K562 (cell line): ENCODE measurements at regions not wholly inside any gene's neighbourhood (a gene's known extent, or its start where the extent isn't known, plus 50 kb on each side); places are given as distances from the start of the nearest gene placed in this dataset.

Experiments used
- ATAC-seq: fragments of 200-7000 bp; cut with Tn5 transposase; 3 replicates; pipeline ENCODE4 v1.9.1; 2020; ENCODE audit warnings: moderate library complexity
- BruUV-seq: library from RNA; stranded (reverse); fragments of 400-500 nt; replicated peaks from 2 replicates; lab custom pipeline; 2021; lab: Mats Ljungman, UMichigan
- CTCF ChIA-PET: fragments of 300-600 bp; formaldehyde crosslinking; extraction: SDS; loops from one replicate; lab custom pipeline; 2021; ENCODE audit warnings: low intra/inter-chr PET ratio; lab: Yijun Ruan, JAX
- POLR2A ChIA-PET: fragments of 300-600, 350-650 bp; sonication (Branson Sonifier 250); formaldehyde crosslinking; extraction: SDS; loops from one replicate; lab custom pipeline; 2021; ENCODE audit warnings: antibody characterized with exemption, inconsistent platforms; lab: Yijun Ruan, JAX
- DNase-seq, 4 experiments: peaks; one replicate each; pipeline versions ENCODE4 v3.0.0 to v3.0.0-alpha.2; 2011 to 2018; ENCODE audit warnings: low spot score in 3 of 4, mixed read lengths in 3 of 4; ENCODE audit errors: extremely low read depth in 1 of 4
- FAIRE-seq: peaks from 2 replicates; lab custom pipeline; 2011; peaks lifted over from hg19 to GRCh38; lab: Jason Lieb, UNC
- H2AFZ ChIP-seq: 2 replicates; pipeline ENCODE4 v1.6.0; 2011; ENCODE audit warnings: low read depth, low read length, control low read depth, inconsistent platforms
- H3K27ac ChIP-seq: fragments of 200-600 bp; 3 replicates; pipeline ENCODE4 v1.8.0; 2011; ENCODE audit warnings: low read depth, mild to moderate bottlenecking, control low read depth, inconsistent platforms, low read length, moderate library complexity, mixed read lengths; ENCODE audit errors: extremely low read depth
- H3K27me3 ChIP-seq, 2 experiments: fragments of 300-600 bp in 1 of 2; 2 replicates in 1 of 2; 3 replicates in 1 of 2; pipeline versions ENCODE4 v1.6.0 to v1.8.0; 2011; ENCODE audit warnings: inconsistent platforms in 2 of 2, low read length in 2 of 2, mild to moderate bottlenecking in 1 of 2, mixed read lengths in 1 of 2, moderate library complexity in 1 of 2; ENCODE audit not compliant: control insufficient read depth in 2 of 2, insufficient read depth in 2 of 2
- H3K36me3 ChIP-seq: fragments of 300-600 bp; 3 replicates; pipeline ENCODE4 v1.8.0; 2011; ENCODE audit warnings: mild to moderate bottlenecking, low read length, inconsistent platforms; ENCODE audit not compliant: control insufficient read depth, insufficient read depth
- H3K4me1 ChIP-seq, 2 experiments: fragments of 200-600 bp in 1 of 2; replicated peaks in 1 of 2; 2 replicates in 1 of 2; 3 replicates in 1 of 2; pipeline versions ENCODE4 v1.5.1 to v1.8.0; 2011; ENCODE audit warnings: inconsistent platforms in 2 of 2, low read length in 2 of 2, mild to moderate bottlenecking in 1 of 2, mixed read lengths in 1 of 2, moderate library complexity in 1 of 2; ENCODE audit not compliant: control insufficient read depth in 2 of 2, insufficient read depth in 2 of 2
- H3K4me2 ChIP-seq: 2 replicates; pipeline ENCODE4 v1.6.1; 2011; ENCODE audit warnings: low read length, control low read depth, inconsistent platforms, mixed read lengths; ENCODE audit not compliant: insufficient read depth
- H3K4me3 ChIP-seq: fragments of 200-600 bp; sonication (generic), shearing (Covaris generic); 2 replicates; pipeline ENCODE4 v1.5.1; 2016; ENCODE audit warnings: control low read depth, inconsistent platforms
- H3K79me2 ChIP-seq: fragments of 200-600 bp; 3 replicates; pipeline ENCODE4 v1.8.0; 2011; ENCODE audit warnings: low read length, inconsistent platforms; ENCODE audit not compliant: control insufficient read depth, insufficient read depth
- H3K9ac ChIP-seq, 2 experiments: 2 replicates each; pipeline versions ENCODE4 v1.6.0 to v1.6.1; 2011; ENCODE audit warnings: low read depth in 2 of 2, low read length in 2 of 2, control low read depth in 1 of 2, inconsistent platforms in 1 of 2, mild to moderate bottlenecking in 1 of 2, mixed read lengths in 1 of 2; ENCODE audit not compliant: insufficient read depth in 1 of 2
- H3K9me1 ChIP-seq: one replicate; pipeline ENCODE4 v1.6.0; 2011; ENCODE audit warnings: inconsistent platforms, mild to moderate bottlenecking, low read length, moderate library complexity; ENCODE audit not compliant: control insufficient read depth, insufficient read depth
- H3K9me3 ChIP-seq: replicated peaks from 2 replicates; pipeline ENCODE4 v1.5.1; 2011; ENCODE audit warnings: low read depth, low read length, inconsistent platforms; ENCODE audit not compliant: control insufficient read depth, insufficient read depth
- H4K20me1 ChIP-seq: replicated peaks from 2 replicates; pipeline ENCODE4 v1.6.1; 2011; ENCODE audit warnings: low read length, inconsistent platforms, mixed read lengths; ENCODE audit not compliant: control insufficient read depth, insufficient read depth
- CBX3 ChIP-seq, 2 experiments: IDR thresholded peaks; 1 replicate in 1 of 2; 2 replicates in 1 of 2; pipeline ENCODE4 v1.6.1; 2012; ENCODE audit warnings: inconsistent platforms in 2 of 2, low read length in 2 of 2, borderline replicate concordance in 1 of 2, control low read depth in 1 of 2
- CGGBP1 ChIP-seq: fragments of 250-450 bp; sonication (Bioruptor Pico); IDR thresholded peaks from 2 replicates; pipeline ENCODE4 v1.9.0; 2021; ENCODE audit warnings: mild to moderate bottlenecking
- CREBBP ChIP-seq: IDR thresholded peaks from one replicate; pipeline ENCODE4 v1.6.1; 2012; ENCODE audit warnings: low read depth, mild to moderate bottlenecking, control low read depth, inconsistent platforms, low read length
- FOXP1 ChIP-seq: sonication (generic); formaldehyde crosslinking; IDR thresholded peaks from 2 replicates; pipeline ENCODE4 v1.8.0; 2022; ENCODE audit warnings: mild to moderate bottlenecking, missing genetic modification reagents
- HDAC3 ChIP-seq: fragments of 450-650 bp; IDR thresholded peaks from 2 replicates; pipeline ENCODE4 v1.6.1; 2018; ENCODE audit warnings: borderline replicate concordance, mild to moderate bottlenecking, moderate library complexity; ENCODE audit not compliant: partially characterized antibody
- MEF2A ChIP-seq: IDR thresholded peaks from 2 replicates; pipeline ENCODE4 v1.6.1; 2011; ENCODE audit warnings: low read depth, mild to moderate bottlenecking, low read length, moderate library complexity; ENCODE audit not compliant: control insufficient read depth
- NCOA2 ChIP-seq, 2 experiments: fragments of 450-650 bp; IDR thresholded peaks; 2 replicates each; pipeline ENCODE4 v1.6.1; 2018; ENCODE audit warnings: mild to moderate bottlenecking in 2 of 2, moderate library complexity in 1 of 2; ENCODE audit not compliant: partially characterized antibody in 2 of 2
- SETDB1 ChIP-seq: IDR thresholded peaks from one replicate; pipeline ENCODE4 v1.6.1; 2012; ENCODE audit warnings: low read length, control low read depth, inconsistent platforms
- SRSF9 ChIP-seq: fragments of 200-400 bp; formaldehyde crosslinking; IDR thresholded peaks from 2 replicates; pipeline ENCODE4 v1.6.1; 2017; ENCODE audit warnings: low read depth, low read length, borderline replicate concordance
- WHSC1 ChIP-seq: IDR thresholded peaks from one replicate; pipeline ENCODE4 v1.6.1; 2012; ENCODE audit warnings: low read length, control low read depth, inconsistent platforms
- ZNF232 ChIP-seq: sonication (generic); formaldehyde crosslinking; IDR thresholded peaks from 2 replicates; pipeline ENCODE4 v1.8.0; 2022; ENCODE audit warnings: mild to moderate bottlenecking, missing genetic modification reagents
- ZNF408 ChIP-seq: fragments of 250-450 bp; sonication (Bioruptor Pico); IDR thresholded peaks from 2 replicates; pipeline ENCODE4 v1.4.0; 2020; ENCODE audit warnings: low read depth, mild to moderate bottlenecking, moderate library complexity
- ZNF644 ChIP-seq: fragments of 200-800 bp; sonication (Bioruptor generic); IDR thresholded peaks from 2 replicates; pipeline ENCODE4 v1.6.1; 2016; ENCODE audit warnings: low read depth, missing genetic modification characterization, missing compliant biosample characterization
- WGBS: fragments of 100-300 bp; shearing (Covaris generic); methylation state at CpG from one replicate; pipeline ENCODE4 v1.1.6; 2016; ENCODE audit warnings: low coverage, mixed read lengths; ENCODE audit not compliant: insufficient coverage; ENCODE audit errors: missing lambda C conversion rate; 5-methylcytosine and 5-hydroxymethylcytosine counted together
- in situ Hi-C: fragments of 300-500 bp; cut with MboI; formaldehyde crosslinking; loops from 4 replicates; pipeline ENCODE4 v1.15.0; 2018; ENCODE audit warnings: inconsistent platforms, mixed read lengths
- intact Hi-C: fragments of 100-400 bp; cut with micrococcal nuclease; formaldehyde crosslinking; loops from 2 replicates; pipeline ENCODE4 v1.14.2; 2022

- H3K4me3 ChIP-seq, result no peak overlapping the region
- intact Hi-C loops, result loop anchor here (5.0 kb wide), 3 partner anchors 739 to 1224 kb away; no protein-coding TSS in a partner anchor
- H3K9me1 ChIP-seq, result no peaks in the 10 kb centered on the region
- in situ Hi-C loops, result loop anchor here (10.0 to 25.0 kb wide), 3 partner anchors 259 to 1226 kb away; no protein-coding TSS in a partner anchor
- no peaks in the 10 kb centered on the region for H4K20me1 ChIP-seq
- ATAC-seq (no peak; the same call in 2 of the 3 replicates), FAIRE-seq (peak; percentile 26), DNase-seq (no peak)
- ChIA-PET CTCF (no interaction called here), POLR2A (interaction anchor here (1.0 kb wide), 1 partner anchor 8 kb away, joined by 3 read pairs; no protein-coding TSS in a partner anchor)
- no TSS peak for BruUV-seq
- no peak overlapping the region for H3K27ac ChIP-seq
- H3K79me2 ChIP-seq, result no peaks in the 10 kb centered on the region
- no peaks in the 10 kb centered on the region for H3K36me3 ChIP-seq
- H3K9me3 ChIP-seq, result no peaks in the 10 kb centered on the region
- 0 out of 4 replicates have a peak overlapping the region, but pooled peaks of 1 of the 2 experiments have one; percentile 11 for H3K9ac ChIP-seq
- H2AFZ ChIP-seq, result peak overlapping the region; percentile 79
- WGBS, result 33% methylated on average over 6 of the region's 6 CpGs
- no peaks in the 10 kb centered on the region for H3K27me3 ChIP-seq
- peaks cover 15 to 27% of the 10 kb centered on the region in 2 experiments; a peak in 4 of 5 replicates for H3K4me1 ChIP-seq
- H3K4me2 ChIP-seq, result no peak overlapping the region; the same call in 1 of the 2 replicates
- TF ChIP-seq HDAC3 (no peak), FOXP1 (CRISPR knock-in tag) (no peak), CBX3 (IDR thresholded peaks at IDR 0.05; ENCODE audit: borderline replicate concordance in 1 of 2, low read length in 2 of 2) (no peak), ZNF232 (CRISPR knock-in tag) (no peak), SRSF9 (no peak), ZNF408 (no peak), MEF2A (no peak), NCOA2 (IDR thresholded peaks at IDR 0.05; ENCODE audit: partially characterized antibody in 2 of 2) (no peak), CREBBP (no peak), CGGBP1 (CRISPR knock-in tag) (no peak), SETDB1 (no peak), WHSC1 (no peak), ZNF644 (tag) (no peak)
- TF ChIP-seq, all 486 proteins: peak for 0
Observed at GRCh38 chr3:153028381-153028780, 133.6 kb upstream of the RAP2B start.
